HG02870 (cell line): ENCODE measurements at regions not wholly inside any gene's neighbourhood (a gene's known extent, or its start where the extent isn't known, plus 50 kb on each side); places are given as distances from the start of the nearest gene placed in this dataset.
A peak's percentile ranks its signal among the peaks of the same experiment; 100 is the strongest.

ENCODE experiments used
- ATAC-seq: cut with Tn5 transposase; IDR thresholded peaks from one replicate; pipeline ENCODE4 v1.9.1; 2021; ENCODE audit warnings: mild to moderate bottlenecking, moderate library complexity; ENCODE audit not compliant: unreplicated experiment

DNA sequence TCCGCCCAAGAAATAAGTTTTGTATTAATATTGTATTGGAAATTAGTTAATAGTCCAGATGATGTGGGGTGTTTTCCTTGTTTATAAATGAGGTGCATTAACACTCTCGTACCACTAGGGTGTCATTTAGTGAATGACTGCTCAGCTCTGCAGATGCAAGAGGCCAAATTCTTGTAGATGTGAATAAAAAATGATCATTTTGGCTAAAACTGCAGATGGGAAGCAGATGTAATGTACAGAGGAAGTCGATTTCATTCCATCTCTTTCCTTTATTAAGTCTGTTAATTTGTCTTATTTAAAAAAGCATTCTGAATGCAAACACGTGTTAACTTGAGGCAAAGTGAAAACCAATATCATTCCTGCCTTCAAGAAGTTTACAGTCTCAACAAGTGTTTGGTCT, 108.1 kb downstream of the DHX15 start:
- ATAC-seq, result no peak

GRCh38 chr4:24475756-24476155, 108.6 kb downstream of the DHX15 start:
- no peak for ATAC-seq

- ATAC-seq, result no peak
Observed at GRCh38 chr4:24473309-24473721, 111.0 kb downstream of the DHX15 start.

DNA sequence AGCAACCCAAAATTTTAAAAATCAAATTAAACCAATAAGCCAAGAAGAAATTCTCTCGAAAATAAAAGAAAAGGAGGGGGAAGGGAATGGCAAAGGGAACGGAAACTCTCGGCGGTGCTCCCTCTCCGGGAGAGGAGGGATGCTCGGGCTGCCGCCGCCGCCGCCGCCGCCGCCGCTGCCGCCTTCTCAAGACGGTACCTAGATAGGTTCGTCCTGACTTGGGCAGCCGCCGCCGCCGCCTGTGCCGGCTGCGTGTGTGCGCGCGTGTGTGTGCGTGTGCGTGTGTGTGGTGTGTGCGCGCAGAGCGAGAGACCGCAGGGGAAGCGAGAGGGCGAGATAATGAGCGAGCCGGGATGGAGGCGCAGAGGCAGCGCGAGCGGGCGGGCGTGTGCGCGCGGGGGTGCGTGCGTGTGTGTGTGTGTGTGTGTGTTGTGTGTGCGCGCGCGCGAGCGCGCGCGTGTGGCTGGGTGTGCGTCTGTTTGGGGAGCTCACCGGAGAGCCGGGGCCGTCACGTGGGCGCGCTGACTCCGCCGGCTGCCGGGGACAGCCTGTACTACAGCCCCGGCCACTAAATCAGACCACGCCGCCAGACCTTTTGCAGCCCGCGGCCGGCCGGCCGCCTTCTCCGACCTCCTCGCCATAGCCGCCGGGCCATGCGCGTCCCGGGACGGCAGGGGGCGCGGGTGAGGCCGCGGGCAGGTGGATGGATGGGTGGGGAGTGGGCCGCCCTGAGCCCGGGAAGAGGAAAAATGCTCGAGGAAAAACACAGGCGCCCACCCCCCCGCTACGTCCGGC, 111.6 kb downstream of the DHX15 start:
- ATAC-seq, result peak; percentile 54

GRCh38 chr4:24472161-24472510, 112.2 kb downstream of the DHX15 start:
- ATAC-seq, result no peak

DNA sequence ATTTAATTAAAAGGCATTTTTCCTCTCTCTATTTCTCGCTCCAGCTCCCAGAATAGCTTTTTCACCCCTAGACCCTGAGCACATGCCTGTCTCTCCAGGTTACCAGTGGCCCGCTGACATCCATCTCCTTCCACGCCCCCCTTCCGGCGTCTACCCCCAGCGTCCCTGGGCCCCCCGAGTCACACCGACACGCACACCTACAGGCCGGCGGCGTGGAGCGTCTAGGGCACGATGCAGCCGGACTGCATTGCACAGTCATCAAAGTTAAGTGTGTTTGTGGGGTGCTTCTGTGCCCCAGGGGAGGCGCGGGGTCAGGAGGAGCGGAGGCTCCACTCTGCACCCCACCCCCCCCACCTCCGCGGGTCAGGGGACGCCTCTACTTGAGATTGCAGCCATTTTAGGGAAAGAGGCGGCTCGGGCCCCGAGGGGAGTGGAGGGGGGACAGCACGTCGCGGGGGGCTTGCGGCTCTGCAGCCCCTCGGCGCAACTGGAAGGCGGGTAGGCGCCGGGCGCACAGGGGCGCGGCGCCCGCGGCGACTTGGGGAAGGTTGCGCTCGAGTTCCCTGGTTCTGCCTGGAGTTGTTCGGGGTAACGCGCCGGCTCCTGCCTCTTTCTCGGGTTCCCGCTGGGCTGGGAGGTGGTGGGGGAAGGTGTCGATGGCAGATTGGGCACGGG, 112.7 kb downstream of the DHX15 start:
- no peak for ATAC-seq

- ATAC-seq, result no peak
Observed at GRCh38 chr4:24470666-24471485, 113.5 kb downstream of the DHX15 start.

DNA sequence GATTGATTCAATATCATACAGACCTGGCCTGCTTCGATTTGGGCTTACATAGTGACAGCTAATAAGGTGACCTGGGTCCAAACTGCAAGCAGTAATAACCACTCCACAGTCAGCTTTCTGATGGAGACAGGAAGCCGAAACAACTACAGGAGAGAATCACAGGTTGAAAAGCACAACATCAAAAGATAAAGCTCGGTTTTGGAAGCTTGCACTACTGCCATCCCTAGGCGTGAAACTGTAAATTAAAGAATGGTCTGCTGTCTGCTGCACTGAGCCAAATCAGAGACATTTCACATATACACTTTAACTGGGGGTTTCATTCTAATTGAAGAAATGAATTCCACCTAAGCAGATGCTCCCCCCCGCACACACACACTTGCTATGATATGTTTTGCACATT, 116.3 kb downstream of the DHX15 start:
- no peak for ATAC-seq

DNA sequence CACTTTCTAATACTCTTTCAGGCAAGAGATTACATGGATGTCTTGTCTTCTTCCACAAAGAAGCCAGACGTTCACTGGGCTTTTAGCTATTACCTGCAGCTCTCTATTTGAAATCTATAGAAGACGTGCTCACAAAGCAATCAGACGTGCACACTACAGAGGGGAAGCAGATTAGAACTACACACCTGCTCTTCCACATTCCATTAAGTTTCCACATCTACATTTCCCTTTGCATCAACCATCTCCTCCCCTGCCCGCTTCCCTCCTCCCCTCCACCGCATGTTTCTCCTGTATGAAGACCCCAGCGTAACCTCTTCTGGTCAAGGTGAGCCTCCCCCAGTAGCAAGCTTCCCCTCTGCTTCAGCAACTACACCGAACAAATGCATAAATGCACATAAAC, 119.8 kb downstream of the DHX15 start:
- ATAC-seq, result no peak

GRCh38 chr4:24456431-24456830, 127.9 kb downstream of the DHX15 start:
- no peak for ATAC-seq

DNA sequence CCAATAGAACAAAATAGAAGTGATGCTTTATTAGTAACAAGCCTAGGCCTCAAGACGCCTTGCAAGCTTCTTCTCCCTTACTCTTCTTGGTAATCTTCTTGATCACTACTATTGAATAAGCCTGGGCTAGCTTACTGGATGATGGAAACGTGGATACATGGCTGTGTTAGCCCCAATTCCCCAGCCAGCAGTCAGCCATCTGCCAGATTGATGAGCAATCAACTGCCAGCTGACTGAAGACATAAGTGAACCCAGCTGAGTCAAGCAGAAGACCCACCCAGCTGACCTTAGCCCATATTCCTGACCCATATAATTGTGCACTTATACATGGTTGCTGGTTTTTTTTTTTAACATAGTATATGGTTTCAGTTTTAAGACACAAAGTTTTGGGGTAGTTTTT, 130.4 kb downstream of the DHX15 start:
- ATAC-seq, result no peak

DNA sequence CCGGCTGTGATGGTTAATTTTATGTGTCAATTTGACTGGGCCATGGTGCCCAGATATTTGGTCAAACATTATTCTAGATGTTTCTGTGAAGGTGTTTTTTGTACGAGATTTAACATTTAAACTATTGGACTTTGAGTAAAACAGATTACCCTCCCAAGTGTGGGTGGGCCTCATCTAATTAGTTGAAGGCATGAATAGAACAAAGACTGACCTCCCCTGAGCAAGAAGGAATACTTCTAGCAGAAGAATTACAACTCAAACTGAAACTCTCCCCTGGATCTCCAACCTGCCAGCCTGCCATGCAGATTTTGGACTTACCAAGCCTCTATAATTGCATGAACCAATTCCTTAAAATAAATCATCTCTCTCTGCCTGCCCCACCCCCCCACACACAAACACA, 132.5 kb downstream of the DHX15 start:
- no peak for ATAC-seq

GRCh38 chr4:24443200-24443599, 141.2 kb downstream of the DHX15 start:
- ATAC-seq, result no peak

- no peak for ATAC-seq
Observed at GRCh38 chr4:24440765-24441164, 143.6 kb downstream of the DHX15 start.

DNA sequence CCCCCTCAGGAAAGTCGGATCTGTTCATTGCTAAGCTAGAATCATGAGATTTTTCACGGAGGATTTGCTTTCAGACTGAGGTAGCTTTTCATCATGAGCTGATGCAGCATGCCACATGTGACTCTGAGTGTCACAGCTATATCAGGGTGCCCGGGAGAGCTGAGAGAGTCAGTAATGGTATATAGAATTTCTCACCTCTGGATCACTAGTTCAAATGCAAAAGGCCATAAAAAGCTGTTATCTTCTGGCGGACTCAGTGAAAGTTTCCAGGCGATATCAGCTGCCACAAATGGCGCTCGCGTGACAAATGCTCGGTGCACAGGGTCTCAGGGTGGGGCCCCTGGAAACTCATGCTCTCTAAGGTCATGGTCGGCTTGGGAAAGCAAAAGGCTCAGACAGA, 150.1 kb downstream of the DHX15 start:
- ATAC-seq, result no peak

DNA sequence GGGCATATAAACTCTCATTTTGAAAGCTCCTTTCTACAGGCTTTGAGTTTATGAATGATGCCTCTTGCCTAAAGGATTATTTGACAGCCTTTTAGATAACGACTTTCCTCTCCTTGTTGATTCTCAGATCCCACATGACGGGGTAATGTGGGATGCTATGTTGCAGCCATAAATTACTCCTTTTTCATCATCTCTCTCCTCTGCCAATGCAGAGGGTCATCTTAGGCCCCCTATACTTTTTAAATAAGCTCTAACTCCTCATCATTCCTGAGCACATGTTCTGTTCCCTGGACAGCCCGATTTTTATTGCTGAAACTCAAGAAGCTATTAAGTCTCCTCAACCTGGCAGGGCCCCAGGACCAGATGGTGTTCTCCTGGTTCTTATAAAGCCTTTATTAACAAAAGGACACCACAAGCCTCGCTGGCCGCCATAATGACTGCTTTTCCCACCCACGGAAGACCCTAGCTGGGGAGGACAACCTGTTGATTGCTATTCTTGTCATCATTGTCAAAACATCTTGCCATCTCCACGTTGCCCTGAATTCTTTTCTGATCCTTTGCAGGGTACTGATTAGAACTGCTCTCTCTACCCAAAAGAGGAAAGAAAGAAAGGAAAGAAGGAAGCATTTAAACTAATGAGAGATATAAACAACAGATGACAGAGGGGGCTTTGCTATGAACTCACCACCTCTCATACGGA, 150.7 kb downstream of the DHX15 start:
- ATAC-seq, result no peak

- no peak for ATAC-seq
Observed at GRCh38 chr4:24428850-24429249, 155.5 kb downstream of the DHX15 start.

- ATAC-seq, result no peak
Observed at GRCh38 chr4:24426557-24426956, 157.8 kb downstream of the DHX15 start.

- no peak for ATAC-seq
Observed at GRCh38 chr4:24425863-24426262, 158.5 kb downstream of the DHX15 start.

DNA sequence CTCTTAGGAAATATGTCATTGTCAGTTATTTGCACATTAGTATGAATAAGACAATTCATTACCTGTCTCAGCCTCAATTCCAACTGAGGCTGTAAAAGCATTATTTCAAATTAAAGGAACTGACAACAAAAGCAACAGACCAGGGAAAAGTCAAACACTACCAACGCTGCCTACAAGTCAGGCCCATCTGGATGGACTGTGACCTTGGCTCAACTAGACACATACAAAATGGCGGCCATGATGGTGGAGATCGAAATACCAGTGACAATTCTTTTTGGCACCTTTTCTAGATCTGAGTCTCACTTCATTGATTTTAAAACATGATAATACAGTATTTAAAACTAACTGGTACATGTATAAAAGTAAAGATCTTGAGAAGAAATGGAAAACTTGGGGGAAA, 160.7 kb downstream of the DHX15 start:
- no peak for ATAC-seq

GRCh38 chr4:24422644-24423043, 161.7 kb downstream of the DHX15 start:
- ATAC-seq, result no peak
